ENCODE measurements at regions not wholly inside any gene's neighbourhood (a gene's known extent, or its start where the extent isn't known, plus 50 kb on each side); places are given as distances from the start of the nearest gene placed in this dataset.

- Mint-ChIP-seq H3K4me1 (ENCODE audit: low read depth) (no peaks in the 10 kb centered on the region), H3K9me3 (ENCODE audit: low read depth) (no peaks in the 10 kb centered on the region), H3K27me3 (ENCODE audit: low read depth) (no peaks in the 10 kb centered on the region), H3K4me3 (ENCODE audit: unreplicated experiment) (no peak overlapping the region), H3K27ac (ENCODE audit: unreplicated experiment) (no peak overlapping the region), H3K36me3 (ENCODE audit: low read depth) (no peaks in the 10 kb centered on the region)
- TF ChIP-seq CTCF (IDR thresholded peaks at IDR 0.05): no peak
- no peak for DNase-seq (ENCODE audit: low spot score)
These were observed 217.3 kb upstream of the EEA1 start for GRCh38 chr12:93146263-93146939.

- DNase-seq (ENCODE audit: low spot score): no peak
- TF ChIP-seq CTCF (IDR thresholded peaks at IDR 0.05): no peak
- Mint-ChIP-seq H3K4me3 (ENCODE audit: unreplicated experiment) (no peak overlapping the region), H3K27me3 (ENCODE audit: low read depth) (no peaks in the 10 kb centered on the region), H3K9me3 (ENCODE audit: low read depth) (no peaks in the 10 kb centered on the region), H3K36me3 (ENCODE audit: low read depth) (no peaks in the 10 kb centered on the region), H3K4me1 (ENCODE audit: low read depth) (no peaks in the 10 kb centered on the region), H3K27ac (ENCODE audit: unreplicated experiment) (no peak overlapping the region)
These were observed 217.9 kb upstream of the EEA1 start for GRCh38 chr12:93146970-93147369.

GRCh38 chr12:93148412-93148811, 219.3 kb upstream of the EEA1 start:
- no peaks in the 10 kb centered on the region for H3K9me3 Mint-ChIP-seq (ENCODE audit: low read depth)
- no peak for DNase-seq (ENCODE audit: low spot score)
- no peaks in the 10 kb centered on the region for H3K36me3 Mint-ChIP-seq (ENCODE audit: low read depth)
- no peaks in the 10 kb centered on the region for H3K4me1 Mint-ChIP-seq (ENCODE audit: low read depth)
- H3K27ac Mint-ChIP-seq (ENCODE audit: unreplicated experiment): no peak overlapping the region
- no peak overlapping the region for H3K4me3 Mint-ChIP-seq (ENCODE audit: unreplicated experiment)
- no peaks in the 10 kb centered on the region for H3K27me3 Mint-ChIP-seq (ENCODE audit: low read depth)
- no peak for TF ChIP-seq CTCF (IDR thresholded peaks at IDR 0.05)

GRCh38 chr12:93149229-93149628, 220.1 kb upstream of the EEA1 start:
- Mint-ChIP-seq H3K36me3 (ENCODE audit: low read depth) (no peaks in the 10 kb centered on the region), H3K4me3 (ENCODE audit: unreplicated experiment) (no peak overlapping the region), H3K27ac (ENCODE audit: unreplicated experiment) (no peak overlapping the region), H3K9me3 (ENCODE audit: low read depth) (no peaks in the 10 kb centered on the region), H3K27me3 (ENCODE audit: low read depth) (no peaks in the 10 kb centered on the region), H3K4me1 (ENCODE audit: low read depth) (no peaks in the 10 kb centered on the region)
- no peak for TF ChIP-seq CTCF (IDR thresholded peaks at IDR 0.05)
- DNase-seq (ENCODE audit: low spot score): no peak

- Mint-ChIP-seq H3K4me3 (ENCODE audit: unreplicated experiment) (no peak overlapping the region), H3K27ac (ENCODE audit: unreplicated experiment) (no peak overlapping the region), H3K9me3 (ENCODE audit: low read depth) (no peaks in the 10 kb centered on the region), H3K27me3 (ENCODE audit: low read depth) (peaks cover under 1% of the 10 kb centered on the region), H3K4me1 (ENCODE audit: low read depth) (no peaks in the 10 kb centered on the region), H3K36me3 (ENCODE audit: low read depth) (no peaks in the 10 kb centered on the region)
- no peak for TF ChIP-seq CTCF (IDR thresholded peaks at IDR 0.05)
- DNase-seq (ENCODE audit: low spot score): no peak
These were observed 222.1 kb upstream of the EEA1 start for GRCh38 chr12:93151079-93151762.
